Neutrophil (primary cell): ENCODE measurements at regions not wholly inside any gene's neighbourhood (a gene's known extent, or its start where the extent isn't known, plus 50 kb on each side); places are given as distances from the start of the nearest gene placed in this dataset.

Source experiments
- H3K27ac ChIP-seq: fragments of 200-600 bp; sonication (generic); 2 replicates; pipeline ENCODE4 v1.5.1; 2016; ENCODE audit warnings: mild to moderate bottlenecking, moderate library complexity
- H3K27me3 ChIP-seq: fragments of 200-600 bp; sonication (generic); 2 replicates; pipeline ENCODE4 v1.6.0; 2016; ENCODE audit warnings: mild to moderate bottlenecking
- H3K36me3 ChIP-seq: fragments of 200-600 bp; sonication (generic); 2 replicates; pipeline ENCODE4 v1.5.1; 2017
- H3K4me1 ChIP-seq, 2 experiments: fragments of 200-600 bp in 1 of 2; sonication (generic) in 1 of 2; 1 replicate in 1 of 2; 2 replicates in 1 of 2; pipeline versions ENCODE4 v1.5.1 to v1.6.1; 2013 to 2016; ENCODE audit warnings: low read depth in 1 of 2, low read length in 1 of 2, mild to moderate bottlenecking in 1 of 2, moderate library complexity in 1 of 2; ENCODE audit not compliant: control insufficient read depth in 1 of 2, insufficient read depth in 1 of 2
- H3K4me3 ChIP-seq, 2 experiments: fragments of 200-600 bp in 1 of 2; sonication (generic) in 1 of 2; 1 replicate in 1 of 2; 2 replicates in 1 of 2; pipeline ENCODE4 v1.5.1; 2013 to 2016; ENCODE audit warnings: low read depth in 1 of 2, low read length in 1 of 2, mild to moderate bottlenecking in 1 of 2, moderate library complexity in 1 of 2
- H3K9me3 ChIP-seq: fragments of 200-600 bp; sonication (generic); 2 replicates; pipeline ENCODE4 v1.5.1; 2016
- CTCF ChIP-seq: fragments of 200-600 bp; sonication (generic); IDR thresholded peaks from 2 replicates; pipeline ENCODE4 v1.5.1; 2016; ENCODE audit warnings: antibody characterized with exemption

GRCh38 chr2:134129900-134130537, 123.9 kb upstream of the MGAT5 start:
- no peak for TF ChIP-seq CTCF
- Histone ChIP-seq H3K9me3 (no peaks in the 10 kb centered on the region), H3K4me1 (peaks cover 27 to 30% of the 10 kb centered on the region in 2 experiments), H3K4me3 (no peak overlapping the region), H3K27me3 (no peaks in the 10 kb centered on the region), H3K36me3 (no peaks in the 10 kb centered on the region), H3K27ac (no peak overlapping the region)

GRCh38 chr2:134131681-134132489, 122.0 kb upstream of the MGAT5 start:
- H3K36me3 ChIP-seq = no peaks in the 10 kb centered on the region
- H3K4me1 ChIP-seq = peaks cover 22 to 24% of the 10 kb centered on the region in 2 experiments
- no peaks in the 10 kb centered on the region for H3K9me3 ChIP-seq
- H3K27me3 ChIP-seq = no peaks in the 10 kb centered on the region
- no peak overlapping the region for H3K4me3 ChIP-seq
- no peak overlapping the region for H3K27ac ChIP-seq
- TF ChIP-seq CTCF = no peak

- Histone ChIP-seq H3K27me3 (no peaks in the 10 kb centered on the region), H3K9me3 (no peaks in the 10 kb centered on the region), H3K36me3 (no peaks in the 10 kb centered on the region), H3K4me3 (no peak overlapping the region), H3K4me1 (peaks cover 25 to 26% of the 10 kb centered on the region in 2 experiments), H3K27ac (no peak overlapping the region)
- TF ChIP-seq CTCF = no peak
These were observed 121.4 kb upstream of the MGAT5 start for GRCh38 chr2:134132490-134132857.

- peaks cover 26 to 27% of the 10 kb centered on the region in 2 experiments for H3K4me1 ChIP-seq
- no peaks in the 10 kb centered on the region for H3K27me3 ChIP-seq
- no peak overlapping the region for H3K27ac ChIP-seq
- no peak for TF ChIP-seq CTCF
- no peaks in the 10 kb centered on the region for H3K36me3 ChIP-seq
- no peaks in the 10 kb centered on the region for H3K9me3 ChIP-seq
- no peak overlapping the region for H3K4me3 ChIP-seq
These were observed 120.1 kb upstream of the MGAT5 start for GRCh38 chr2:134133622-134134312.

- H3K4me3 ChIP-seq = no peak overlapping the region
- no peak overlapping the region for H3K27ac ChIP-seq
- no peaks in the 10 kb centered on the region for H3K36me3 ChIP-seq
- no peaks in the 10 kb centered on the region for H3K27me3 ChIP-seq
- no peaks in the 10 kb centered on the region for H3K9me3 ChIP-seq
- H3K4me1 ChIP-seq = peaks cover 21 to 23% of the 10 kb centered on the region in 2 experiments
- TF ChIP-seq CTCF = no peak
These were observed 119.6 kb upstream of the MGAT5 start for GRCh38 chr2:134134313-134134706.
